HG02642 (cell line): ENCODE measurements at regions not wholly inside any gene's neighbourhood (a gene's known extent, or its start where the extent isn't known, plus 50 kb on each side); places are given as distances from the start of the nearest gene placed in this dataset.

ENCODE experiments used
- ATAC-seq: cut with Tn5 transposase; IDR thresholded peaks from one replicate; pipeline ENCODE4 v1.9.1; 2021; ENCODE audit warnings: mild to moderate bottlenecking; ENCODE audit not compliant: unreplicated experiment, poor library complexity

DNA sequence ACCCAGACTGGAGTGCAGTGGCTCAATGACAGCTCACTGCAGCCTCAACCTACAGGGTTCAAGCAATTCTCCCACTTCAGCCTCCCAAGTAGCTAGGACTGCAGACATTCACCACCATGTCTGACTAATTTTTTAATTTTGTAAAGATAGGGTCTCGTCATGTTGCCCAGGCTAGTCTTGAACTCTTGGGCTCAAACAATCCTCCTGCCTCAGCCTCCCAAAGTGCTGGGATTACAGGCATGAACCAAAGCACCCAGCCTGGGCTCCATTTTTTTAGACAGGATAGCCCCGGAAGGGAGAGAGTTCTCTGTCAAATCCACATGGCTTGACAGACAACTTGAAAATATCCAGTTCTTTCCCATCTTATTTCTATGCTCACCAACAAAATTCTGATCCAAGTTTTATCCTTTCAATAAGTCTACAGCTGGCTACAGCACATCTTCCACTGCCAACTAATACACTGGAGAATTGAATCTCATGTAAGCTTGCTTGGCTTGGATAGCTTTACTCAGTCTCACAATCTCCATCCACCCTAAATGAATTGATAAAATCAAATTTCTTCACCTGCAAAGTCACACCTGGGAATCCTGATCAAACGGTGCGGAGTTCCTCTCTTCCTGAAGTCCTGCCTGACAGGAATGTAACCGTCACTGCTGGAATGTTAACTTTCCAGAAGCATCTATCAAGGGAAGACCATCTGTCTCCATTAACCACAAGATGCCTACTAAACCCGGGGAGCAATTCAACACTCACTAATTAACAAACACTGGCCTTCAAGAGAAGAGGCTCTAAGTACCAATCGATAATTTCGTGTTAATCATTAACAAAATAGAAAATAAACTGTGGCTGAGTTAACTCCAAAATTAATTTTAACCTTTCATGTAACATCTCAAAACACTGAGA, 239.7 kb upstream of the MKLN1 start:
- no peak for ATAC-seq

DNA sequence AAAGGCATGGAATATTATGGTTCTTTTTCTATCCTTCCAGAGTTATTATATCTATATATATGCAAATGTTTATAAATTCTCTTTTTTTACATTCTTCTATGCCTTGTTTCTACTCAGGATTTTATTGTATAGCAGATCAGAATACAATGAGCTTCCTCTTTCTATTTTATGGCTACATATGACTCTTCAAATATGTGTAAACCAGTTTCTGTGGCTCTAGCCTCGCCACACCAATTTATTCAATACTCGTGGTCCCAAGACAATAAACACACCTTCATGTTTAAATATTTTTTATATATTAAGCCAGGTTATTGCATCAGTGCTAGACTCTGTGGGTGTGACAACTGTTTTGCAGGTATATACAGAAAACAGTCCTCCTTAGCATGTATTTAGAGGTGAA, 237.5 kb upstream of the MKLN1 start:
- ATAC-seq, result no peak

DNA sequence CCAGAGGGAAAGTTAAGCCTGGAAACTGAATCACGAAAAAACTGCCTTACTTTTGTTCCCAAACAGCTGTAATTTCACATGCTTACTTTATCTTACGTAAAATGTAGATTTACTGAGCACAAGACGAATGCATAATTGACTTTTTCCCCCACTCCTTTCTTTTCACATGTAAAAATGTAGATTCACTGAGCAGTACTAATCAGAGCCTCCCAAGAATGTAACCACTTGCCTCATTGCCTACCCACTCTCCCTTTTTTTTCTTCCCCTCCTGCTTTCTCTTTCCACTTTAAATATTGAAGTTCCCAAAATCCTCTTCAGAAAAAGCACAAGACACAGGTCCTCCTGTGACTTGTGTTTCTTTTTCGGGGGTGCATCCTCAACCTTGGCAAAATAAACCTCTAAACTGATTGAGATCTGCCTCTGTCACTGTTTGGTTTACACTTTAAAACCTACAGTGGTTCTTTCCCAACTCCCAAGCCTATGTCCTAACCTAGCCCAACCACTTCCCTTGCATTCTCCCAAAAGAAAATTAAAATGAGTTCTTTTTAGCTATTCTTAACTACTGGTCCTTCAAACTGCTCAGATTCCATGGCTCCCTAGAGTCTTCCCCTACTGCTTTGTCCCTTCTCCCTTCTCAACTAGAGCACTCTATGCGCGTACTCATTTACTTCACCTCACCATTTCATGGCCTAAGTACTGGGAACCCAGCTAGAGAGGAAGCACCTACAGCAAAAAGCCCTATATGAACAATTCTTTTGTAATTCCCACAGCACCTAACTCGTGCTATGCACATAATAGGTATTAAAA, 236.6 kb upstream of the MKLN1 start:
- no peak for ATAC-seq

DNA sequence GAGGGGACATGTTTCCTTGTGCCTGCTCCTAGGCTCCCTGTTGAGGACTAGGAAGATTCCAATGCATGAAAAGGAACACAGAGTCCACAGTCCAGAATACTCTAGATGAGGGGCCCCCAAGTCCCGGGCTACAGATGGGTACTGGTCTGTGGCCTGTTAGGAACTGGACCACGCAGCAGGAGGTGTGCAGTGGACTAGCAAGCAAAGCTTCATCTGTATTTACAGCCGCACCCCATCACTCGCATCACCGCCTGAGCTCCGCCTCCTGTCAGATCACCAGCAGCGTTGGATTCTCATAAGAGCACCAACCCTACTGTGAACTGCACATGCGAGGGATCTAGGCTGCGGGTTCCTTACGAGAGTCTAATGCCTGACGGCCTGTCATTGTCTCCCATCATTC, 233.0 kb upstream of the MKLN1 start:
- no peak for ATAC-seq

DNA sequence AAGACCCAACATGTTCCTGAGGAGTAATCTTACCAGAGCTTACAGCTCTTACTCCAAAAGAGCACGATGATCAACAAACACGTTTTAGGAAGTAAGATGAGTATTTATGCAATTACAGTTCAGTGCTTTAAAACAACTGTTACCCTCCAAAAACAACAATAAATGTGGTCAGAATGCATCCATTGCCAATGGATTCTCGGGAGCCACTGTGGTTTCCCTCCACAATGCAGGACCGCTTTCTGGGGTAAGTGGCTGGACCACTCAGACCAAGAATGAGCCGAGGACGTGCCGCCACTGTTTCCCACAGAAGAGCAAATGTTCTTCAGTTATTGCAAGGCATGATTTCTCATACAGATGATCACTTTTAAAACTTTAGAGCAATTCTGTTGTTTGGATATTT, 232.3 kb upstream of the MKLN1 start:
- no peak for ATAC-seq

DNA sequence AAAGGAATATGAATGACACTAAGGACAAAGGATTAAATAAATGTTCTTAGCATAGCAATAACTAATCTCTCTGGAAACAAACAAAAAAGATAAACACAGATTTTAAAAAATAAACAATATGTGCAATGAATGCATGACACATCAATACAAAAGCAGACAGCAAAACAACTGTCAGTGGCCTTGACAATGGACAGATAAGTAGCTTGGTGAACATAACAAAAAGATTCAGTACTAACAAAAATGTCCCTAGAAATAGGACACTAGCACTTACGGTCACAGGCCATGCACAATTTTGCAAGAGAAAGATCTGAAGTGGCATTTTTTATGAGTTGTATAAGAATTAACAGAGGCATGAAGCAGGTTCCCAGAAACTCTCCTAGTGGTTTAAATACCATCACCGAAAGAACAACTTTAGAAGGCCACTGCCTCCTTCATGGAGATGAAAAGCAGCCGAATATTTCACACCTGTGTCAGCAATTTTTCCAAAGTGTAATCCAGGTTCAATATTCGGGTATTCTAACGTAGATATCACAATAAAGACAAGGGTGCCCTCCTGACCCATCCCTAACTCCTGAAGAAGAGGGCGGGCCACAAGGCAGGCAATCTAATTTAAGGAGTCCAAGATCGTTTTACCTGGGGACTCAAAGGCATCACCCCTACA, 231.3 kb upstream of the MKLN1 start:
- no peak for ATAC-seq

DNA sequence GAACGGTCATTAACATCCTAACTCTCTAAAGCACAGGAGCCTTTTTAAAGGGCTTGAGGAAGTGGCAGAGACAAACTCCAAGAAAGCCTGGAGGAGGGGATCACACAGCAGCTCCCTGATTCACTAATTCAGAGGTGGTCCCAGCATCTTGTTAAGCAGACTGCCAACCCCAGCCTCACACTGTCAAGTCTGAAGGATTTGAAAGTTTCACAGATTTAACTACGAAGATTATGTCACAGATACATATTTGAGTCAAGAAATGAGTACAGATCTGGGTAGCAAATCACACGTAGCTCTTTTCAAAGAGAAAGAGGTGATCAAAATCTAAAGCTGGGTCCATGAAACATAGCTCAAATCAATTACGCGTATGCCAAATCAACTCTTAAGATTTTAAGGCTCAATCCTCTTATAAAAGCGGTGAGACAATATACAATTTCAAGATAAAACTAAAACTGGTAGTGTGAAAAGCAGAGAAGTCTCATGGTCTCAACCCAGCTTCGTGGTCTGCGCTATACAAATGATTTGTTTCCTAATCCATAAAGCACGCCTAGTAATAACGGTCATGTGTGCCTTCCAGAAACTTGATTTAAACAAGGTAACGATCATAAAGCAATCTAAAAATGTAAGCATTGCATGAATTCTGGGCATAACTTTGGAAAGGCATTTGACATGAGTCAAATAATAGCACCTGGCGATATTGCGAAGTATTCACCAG, 229.9 kb upstream of the MKLN1 start:
- ATAC-seq, result no peak

DNA sequence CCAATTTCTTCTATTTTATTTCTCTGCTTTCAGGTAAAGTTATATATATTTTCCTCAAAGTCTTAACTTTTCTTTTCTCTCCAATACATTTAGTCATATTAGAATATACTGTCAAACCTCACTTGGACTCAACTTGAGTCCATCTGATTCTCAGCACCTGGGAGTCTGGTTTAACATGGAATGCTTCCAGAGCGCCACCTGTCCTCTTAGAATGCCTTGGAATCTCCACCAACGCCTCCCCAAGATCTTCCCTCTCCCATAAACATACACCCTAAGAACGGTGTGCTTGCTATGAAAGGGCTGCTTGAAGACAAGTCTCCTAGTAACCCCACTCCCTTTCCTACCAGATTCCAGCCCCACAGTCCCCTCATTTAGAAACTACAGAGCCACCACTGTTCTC, 229.1 kb upstream of the MKLN1 start:
- ATAC-seq, result no peak

DNA sequence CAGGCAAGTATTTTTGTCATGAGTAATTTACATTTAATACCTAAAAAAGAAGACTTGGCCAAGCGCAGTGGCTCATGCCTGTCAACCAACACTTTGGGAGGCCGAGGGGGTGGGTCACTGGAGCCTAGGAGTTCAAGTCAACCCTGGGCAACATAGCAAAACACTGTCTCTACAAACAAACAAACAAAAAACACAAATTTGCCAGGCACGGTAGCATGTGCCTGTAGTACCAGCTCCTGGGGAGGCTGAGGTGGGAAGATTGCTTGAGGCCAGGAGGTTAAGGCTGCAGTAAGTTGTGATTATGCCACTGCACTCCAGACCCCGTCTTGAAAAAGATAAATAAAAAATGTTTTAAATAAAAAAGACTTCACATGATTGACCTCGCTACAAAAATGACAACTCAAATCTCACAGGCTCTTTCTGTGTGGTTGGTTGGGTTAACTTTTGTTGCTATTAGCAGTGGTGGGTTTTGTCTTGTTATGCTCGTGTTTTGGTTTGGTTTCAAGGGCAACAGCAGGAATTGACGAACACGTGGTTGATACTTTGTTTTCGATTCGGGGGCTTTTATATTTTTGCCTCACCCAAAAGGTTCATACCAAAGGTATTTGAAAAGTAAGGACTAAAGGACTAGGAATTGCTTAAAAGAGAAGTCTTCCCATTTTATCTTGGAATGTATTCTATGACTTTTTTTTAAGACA, 227.2 kb upstream of the MKLN1 start:
- no peak for ATAC-seq

DNA sequence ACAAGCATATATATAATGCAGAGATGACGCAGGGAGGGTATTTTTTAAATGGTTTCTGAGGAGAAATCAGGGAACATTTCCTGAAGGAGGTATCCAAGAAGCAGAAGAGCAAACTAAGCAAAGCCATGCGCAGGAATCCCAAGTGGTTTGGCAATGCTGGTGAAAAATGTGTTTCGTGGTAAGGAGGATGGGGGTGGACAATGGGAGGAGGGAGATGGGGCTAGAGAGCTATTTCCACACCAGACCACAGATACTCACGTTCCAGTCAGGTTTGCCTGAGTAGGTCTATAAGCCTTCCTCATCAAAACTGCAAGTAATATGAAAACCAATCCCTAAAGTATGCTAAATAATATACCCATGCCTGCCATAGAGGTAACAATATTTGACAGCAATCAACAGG, 223.7 kb upstream of the MKLN1 start:
- no peak for ATAC-seq

DNA sequence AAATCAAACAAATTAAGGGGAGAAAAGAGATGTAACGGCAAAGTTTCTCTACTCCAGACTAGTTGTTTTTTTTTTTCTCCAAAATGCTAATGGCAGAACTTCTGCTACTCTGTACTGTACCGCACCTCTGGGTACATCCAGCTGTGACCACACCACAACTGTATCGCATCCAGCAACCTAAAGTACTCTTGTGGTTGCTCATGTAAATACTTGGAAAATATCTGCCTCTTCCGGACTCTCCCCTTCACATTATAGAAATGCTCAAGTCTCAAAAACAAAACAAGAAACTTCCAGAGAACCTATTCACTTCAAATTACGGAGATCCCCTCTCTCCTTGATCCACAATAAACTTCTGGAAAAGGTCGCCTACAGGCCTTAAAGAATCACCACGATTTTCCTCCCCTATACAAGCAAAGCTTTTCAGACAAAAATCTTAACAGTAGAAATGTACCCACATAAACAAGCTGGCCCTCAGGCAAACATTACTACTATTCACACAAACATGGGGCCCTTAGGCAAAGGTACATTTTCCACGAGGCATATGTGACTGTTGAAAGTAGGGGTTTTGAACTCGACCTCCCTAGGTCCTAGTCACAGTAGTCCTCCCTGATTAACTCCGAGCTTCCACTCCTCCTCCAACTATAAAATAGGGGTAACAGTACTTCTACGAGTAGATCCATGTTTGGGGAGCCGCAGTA, 222.9 kb upstream of the MKLN1 start:
- ATAC-seq, result no peak

DNA sequence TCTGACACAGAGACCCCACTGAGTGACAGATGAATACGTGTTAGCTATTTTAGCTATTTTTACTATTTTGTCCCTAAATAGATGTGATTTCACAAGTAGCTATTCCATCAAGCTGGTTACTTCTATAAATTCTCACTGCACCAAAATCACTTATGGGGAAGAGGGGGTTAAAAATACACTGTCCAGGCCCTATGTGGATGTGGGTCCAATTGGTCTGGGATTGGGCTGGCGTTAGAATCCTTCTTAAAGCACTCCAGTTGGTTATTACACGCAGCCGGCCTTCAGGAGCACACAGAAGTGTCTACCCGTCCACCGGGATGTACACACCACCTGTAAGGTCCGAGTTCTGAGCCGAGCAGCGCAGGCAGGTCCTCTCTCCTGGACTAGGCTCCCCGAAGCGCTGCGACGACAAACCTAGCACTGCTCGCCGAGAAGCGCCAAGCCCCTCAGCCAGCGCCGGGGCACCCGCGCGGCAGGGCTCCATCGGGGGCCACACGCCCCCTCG, 222.3 kb upstream of the MKLN1 start:
- no peak for ATAC-seq

DNA sequence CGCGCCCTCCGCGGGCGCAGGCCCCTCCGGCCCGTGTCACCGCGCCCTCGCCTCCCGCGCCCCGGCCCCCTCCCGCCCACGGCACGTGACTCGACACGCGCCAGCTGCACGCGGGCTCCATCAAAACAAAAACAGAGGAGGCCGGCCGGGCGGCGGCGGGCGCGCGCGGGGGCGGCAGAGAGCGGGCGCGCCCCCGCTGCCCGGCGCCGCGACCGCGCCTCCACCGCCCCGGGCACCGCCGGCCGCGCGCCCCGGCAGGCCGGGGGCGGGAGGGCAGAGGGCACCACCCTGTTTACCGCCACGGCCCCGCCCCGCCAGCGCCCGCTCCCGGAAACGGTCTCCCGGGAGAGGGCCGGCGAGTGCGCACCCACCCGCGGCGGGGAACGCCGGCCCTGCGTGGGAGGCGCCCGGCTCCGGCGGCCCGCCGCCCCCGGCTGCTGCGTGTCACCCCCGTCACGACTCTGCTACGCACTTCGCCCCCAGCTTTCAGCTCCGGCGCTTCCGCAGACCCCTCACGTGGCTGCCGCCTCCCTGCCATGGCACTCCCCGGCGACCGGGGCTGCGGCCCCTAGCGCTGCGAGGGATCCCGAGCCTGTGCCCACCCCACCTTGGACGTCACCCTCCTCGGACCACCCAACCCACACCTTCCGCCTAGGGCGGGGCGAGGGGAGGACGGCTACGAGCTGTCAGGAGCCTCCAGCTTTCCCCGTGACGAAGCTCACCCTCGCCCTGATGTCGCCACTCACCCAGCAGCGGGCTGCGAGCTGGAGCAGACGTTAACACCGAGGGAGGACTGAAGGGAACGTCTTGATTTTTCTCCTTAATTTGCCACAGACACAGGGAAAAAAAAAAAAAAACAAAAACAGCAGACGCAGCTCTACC, 221.6 kb upstream of the MKLN1 start:
- peak; percentile 49 for ATAC-seq

DNA sequence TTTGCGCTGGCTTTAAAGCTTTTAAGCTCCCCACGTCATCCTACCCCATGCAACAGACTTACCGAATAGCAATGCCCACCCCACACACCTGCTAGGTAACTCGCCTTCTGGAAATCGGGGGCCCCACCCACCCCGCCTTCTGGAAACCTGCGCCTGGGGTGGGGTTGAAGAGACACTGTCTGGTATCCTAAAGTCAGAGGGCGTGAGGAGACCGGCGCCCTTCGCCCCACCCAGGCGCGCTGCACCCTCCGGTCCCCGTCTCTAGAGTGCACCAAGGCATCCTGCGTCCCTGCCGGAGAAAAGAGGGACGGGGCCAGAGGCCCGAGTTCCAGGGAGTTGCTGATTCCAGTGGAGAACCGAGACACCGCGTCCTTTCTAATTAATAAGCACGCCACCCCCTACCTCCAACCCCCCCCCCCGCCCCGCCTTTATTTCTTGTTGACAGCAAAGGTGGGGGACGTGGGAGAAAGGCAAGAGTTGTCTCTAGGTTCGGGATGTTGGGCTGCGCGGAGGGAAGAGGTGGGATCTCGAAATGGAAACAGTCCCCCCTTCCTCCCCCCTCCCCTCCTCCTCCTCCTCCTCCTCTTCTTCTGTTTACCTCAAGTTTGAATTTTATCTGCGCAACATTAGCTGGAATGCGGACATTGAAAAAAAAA, 220.9 kb upstream of the MKLN1 start:
- ATAC-seq, result no peak

DNA sequence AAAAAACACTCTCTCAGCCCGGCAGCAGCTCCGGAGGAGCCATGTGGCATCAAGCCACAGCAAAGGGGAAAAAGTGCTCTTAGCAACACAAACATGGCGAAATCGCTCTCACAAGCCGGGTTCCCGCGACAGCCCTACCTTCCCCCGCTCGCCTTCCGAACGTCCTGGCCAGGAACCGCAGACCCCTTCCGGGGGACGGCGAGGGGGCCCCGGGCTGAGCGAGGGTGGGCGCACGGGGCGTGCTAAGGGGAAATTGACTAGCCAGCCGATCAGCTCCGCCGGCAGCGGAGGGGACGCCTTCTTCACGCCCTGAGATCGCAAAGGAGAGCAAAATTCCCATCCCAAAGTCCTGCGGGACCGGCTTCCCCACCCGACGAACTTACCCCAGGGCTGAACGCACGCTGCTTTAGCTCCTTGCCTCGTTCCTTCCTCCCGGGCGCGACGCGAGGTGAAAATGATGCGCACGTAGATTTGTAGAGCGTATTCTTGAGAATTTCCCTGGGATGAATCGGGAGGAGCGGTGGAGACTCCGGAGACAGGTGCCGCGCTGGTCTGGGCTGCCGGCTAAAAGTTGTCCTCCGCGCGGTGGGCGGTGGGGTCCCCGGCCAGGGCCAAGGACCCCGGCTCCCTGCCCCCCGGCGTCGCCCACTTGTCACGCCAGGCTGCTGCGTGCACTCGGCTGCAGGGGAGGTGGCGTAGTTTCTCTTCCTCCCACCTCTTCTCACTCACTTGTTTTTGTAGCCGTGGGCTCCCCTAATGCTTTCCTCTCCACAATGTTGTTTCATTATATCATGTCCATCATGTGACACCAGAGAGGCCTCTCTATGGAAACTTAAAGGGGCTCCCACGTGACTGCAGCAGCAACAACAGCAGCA, 220.1 kb upstream of the MKLN1 start:
- ATAC-seq, result peak; percentile 45

DNA sequence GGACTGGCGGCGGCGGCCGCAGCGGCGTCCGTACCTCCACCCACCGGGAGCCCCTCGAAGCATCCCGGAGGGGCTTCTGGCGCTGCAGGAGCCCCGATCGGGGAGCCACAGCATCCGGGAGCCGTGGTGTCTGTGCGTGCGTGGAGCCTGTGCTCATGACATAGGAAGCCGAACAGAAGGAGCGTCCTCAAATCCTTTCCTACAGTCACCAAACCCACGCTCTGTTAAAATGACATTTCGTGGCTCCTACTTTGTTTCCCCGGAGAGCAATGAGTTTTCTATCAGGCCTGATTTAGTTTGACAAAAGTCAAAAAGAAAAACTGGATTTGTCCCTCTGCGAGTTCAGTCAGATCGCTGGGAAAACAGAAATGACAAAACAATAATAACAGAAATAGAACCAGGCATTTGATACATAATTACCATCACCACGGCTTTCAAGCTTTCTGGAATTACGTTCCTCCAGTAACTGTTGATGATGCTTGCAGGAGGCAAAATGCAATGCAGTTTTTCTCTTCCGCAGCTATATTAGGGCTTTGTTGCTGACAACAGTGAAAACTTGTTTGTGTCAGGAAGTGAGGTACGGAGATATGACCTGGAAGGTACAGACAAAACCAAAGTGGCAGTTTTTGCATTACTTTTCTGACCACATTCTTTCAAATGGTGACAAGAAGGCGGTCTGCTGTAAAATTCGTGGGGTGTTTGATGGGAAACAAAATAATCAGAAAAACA, 219.3 kb upstream of the MKLN1 start:
- no peak for ATAC-seq
